ENCODE measurements at regions not wholly inside any gene's neighbourhood (a gene's known extent, or its start where the extent isn't known, plus 50 kb on each side); places are given as distances from the start of the nearest gene placed in this dataset.

GRCh38 chr2:215540658-215541057 is 104.8 kb upstream of the FN1 start (continued):
- TF ChIP-seq, protein P1, sequence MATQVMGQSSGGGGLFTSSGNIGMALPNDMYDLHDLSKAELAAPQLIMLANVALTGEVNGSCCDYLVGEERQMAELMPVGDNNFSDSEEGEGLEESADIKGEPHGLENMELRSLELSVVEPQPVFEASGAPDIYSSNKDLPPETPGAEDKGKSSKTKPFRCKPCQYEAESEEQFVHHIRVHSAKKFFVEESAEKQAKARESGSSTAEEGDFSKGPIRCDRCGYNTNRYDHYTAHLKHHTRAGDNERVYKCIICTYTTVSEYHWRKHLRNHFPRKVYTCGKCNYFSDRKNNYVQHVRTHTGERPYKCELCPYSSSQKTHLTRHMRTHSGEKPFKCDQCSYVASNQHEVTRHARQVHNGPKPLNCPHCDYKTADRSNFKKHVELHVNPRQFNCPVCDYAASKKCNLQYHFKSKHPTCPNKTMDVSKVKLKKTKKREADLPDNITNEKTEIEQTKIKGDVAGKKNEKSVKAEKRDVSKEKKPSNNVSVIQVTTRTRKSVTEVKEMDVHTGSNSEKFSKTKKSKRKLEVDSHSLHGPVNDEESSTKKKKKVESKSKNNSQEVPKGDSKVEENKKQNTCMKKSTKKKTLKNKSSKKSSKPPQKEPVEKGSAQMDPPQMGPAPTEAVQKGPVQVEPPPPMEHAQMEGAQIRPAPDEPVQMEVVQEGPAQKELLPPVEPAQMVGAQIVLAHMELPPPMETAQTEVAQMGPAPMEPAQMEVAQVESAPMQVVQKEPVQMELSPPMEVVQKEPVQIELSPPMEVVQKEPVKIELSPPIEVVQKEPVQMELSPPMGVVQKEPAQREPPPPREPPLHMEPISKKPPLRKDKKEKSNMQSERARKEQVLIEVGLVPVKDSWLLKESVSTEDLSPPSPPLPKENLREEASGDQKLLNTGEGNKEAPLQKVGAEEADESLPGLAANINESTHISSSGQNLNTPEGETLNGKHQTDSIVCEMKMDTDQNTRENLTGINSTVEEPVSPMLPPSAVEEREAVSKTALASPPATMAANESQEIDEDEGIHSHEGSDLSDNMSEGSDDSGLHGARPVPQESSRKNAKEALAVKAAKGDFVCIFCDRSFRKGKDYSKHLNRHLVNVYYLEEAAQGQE (IDR thresholded peaks at IDR 0.05), result no peak
- TF ChIP-seq NR2F2 (IDR thresholded peaks at IDR 0.05), result no peak

DNA sequence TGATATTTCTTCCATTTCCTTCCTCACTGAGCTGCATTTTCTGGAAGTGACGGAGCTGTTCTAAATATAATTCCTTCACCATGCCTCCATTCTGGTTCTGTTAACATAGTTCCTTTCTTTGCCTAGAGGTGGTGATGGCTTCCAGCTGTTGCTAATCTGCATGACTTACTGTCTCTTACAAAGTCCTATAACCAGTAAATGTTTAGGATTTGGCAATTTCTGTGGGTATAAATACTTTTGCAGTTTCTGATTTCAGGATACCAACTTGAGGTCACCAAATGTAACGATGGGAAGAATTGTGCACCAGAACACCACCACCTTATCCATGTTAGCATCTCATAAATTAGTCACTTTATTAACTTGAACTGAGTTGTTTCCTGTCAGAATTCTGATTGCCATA is 101.7 kb upstream of the FN1 start:
- Histone ChIP-seq H3K36me3 (ENCODE audit: control insufficient read depth in 4 of 4, insufficient read depth in 3 of 4, low read depth in 1 of 4, low read length in 3 of 4) (no peaks in the 10 kb centered on the region), H3K27me3 (ENCODE audit: control insufficient read depth in 4 of 4, insufficient read depth in 4 of 4, low read length in 3 of 4) (no peaks in the 10 kb centered on the region), H3K27ac (ENCODE audit: low read depth in 1 of 2, low read length in 2 of 2) (no peak overlapping the region), H3K9me3 (ENCODE audit: control insufficient read depth in 4 of 4, low read length in 3 of 4) (no peaks in the 10 kb centered on the region), H3K9ac (ENCODE audit: low read depth in 1 of 2, low read length in 2 of 2) (no peak overlapping the region), H3K4me3 (ENCODE audit: low read depth in 1 of 3, low read length in 3 of 3) (no peak overlapping the region), H3K4me1 (ENCODE audit: control insufficient read depth in 4 of 4, insufficient read depth in 4 of 4, low read length in 3 of 4) (no peaks in the 10 kb centered on the region)
- no peak for DNase-seq (ENCODE audit: low spot score)
- 73% methylated on average over 2 of the region's 2 CpGs for WGBS
- TF ChIP-seq CTCF (IDR thresholded peaks at IDR 0.05; ENCODE audit: low read depth, low read length, missing input control) (no peak), HNF4G (IDR thresholded peaks at IDR 0.05) (no peak), HNF4A (conservative IDR thresholded peaks at IDR 0.05) (no peak), FOXA2 (IDR thresholded peaks at IDR 0.05) (no peak), FOXA1 (IDR thresholded peaks at IDR 0.05) (no peak), GABPA (IDR thresholded peaks at IDR 0.05 in 1 of 2, conservative IDR thresholded peaks at IDR 0.05 in 1 of 2) (no peak), MAX (IDR thresholded peaks at IDR 0.05) (no peak), TAF1 (conservative IDR thresholded peaks at IDR 0.05) (no peak), NR2F2 (IDR thresholded peaks at IDR 0.05) (no peak), EGR1 (IDR thresholded peaks at IDR 0.05; ENCODE audit: low read depth in 2 of 2) (no peak), JUND (IDR thresholded peaks at IDR 0.05) (no peak), YY1 (IDR thresholded peaks at IDR 0.05) (no peak)
- TF ChIP-seq, protein P1 (IDR thresholded peaks at IDR 0.05), result no peak

Measured in liver (tissue), 8 donors.